C4-2B (cell line): ENCODE measurements at regions not wholly inside any gene's neighbourhood (a gene's known extent, or its start where the extent isn't known, plus 50 kb on each side); places are given as distances from the start of the nearest gene placed in this dataset.

ENCODE experiments used
- CTCF ChIP-seq: fragments of 450-650 bp; conservative IDR thresholded peaks from 2 replicates; pipeline ENCODE4 v1.5.1; 2017; ENCODE audit warnings: mild to moderate bottlenecking
- ZFX ChIP-seq: fragments of 450-650 bp; IDR thresholded peaks from 2 replicates; pipeline ENCODE4 v1.6.1; 2017

- TF ChIP-seq CTCF (no peak), ZFX (no peak)
Observed at GRCh38 chr4:170729897-170730296, 640.1 kb upstream of the AADAT start.
